ENCODE measurements at regions not wholly inside any gene's neighbourhood (a gene's known extent, or its start where the extent isn't known, plus 50 kb on each side); places are given as distances from the start of the nearest gene placed in this dataset.

- no peaks in the 10 kb centered on the region for H3K4me1 ChIP-seq (ENCODE audit: control insufficient read depth in 5 of 5, insufficient read depth in 5 of 5, low read length in 5 of 5)
- WGBS, 2 donors: 43 to 45% methylated on average over 2 of the region's 2 CpGs
- H3K9me3 ChIP-seq (ENCODE audit: control insufficient read depth in 4 of 4, insufficient read depth in 3 of 4, low read length in 3 of 4): no peaks in the 10 kb centered on the region
- no peaks in the 10 kb centered on the region for H3K27me3 ChIP-seq (ENCODE audit: control insufficient read depth in 3 of 3, insufficient read depth in 3 of 3, low read length in 2 of 3)
- TF ChIP-seq CTCF (IDR thresholded peaks at IDR 0.05; ENCODE audit: control extremely low read depth, extremely low read depth): no peak
- no peak overlapping the region for H3K27ac ChIP-seq (ENCODE audit: low read depth in 1 of 2, low read length in 1 of 2)
- H3K9ac ChIP-seq (ENCODE audit: insufficient read depth in 1 of 2, low read length in 2 of 2): no peak overlapping the region
- no peak for DNase-seq
- H3K36me3 ChIP-seq (ENCODE audit: control insufficient read depth in 4 of 4, insufficient read depth in 4 of 4, low read length in 4 of 4): no peaks in the 10 kb centered on the region
- ATAC-seq (ENCODE audit: insufficient read depth, low FRiP score): no peak
- no peak overlapping the region for H3K4me3 ChIP-seq
Observed at GRCh38 chr2:198440833-198441232, 636.4 kb downstream of the PLCL1 start.

GRCh38 chr2:198438331-198438730 is 633.9 kb downstream of the PLCL1 start:
- Histone ChIP-seq H3K9ac (ENCODE audit: insufficient read depth in 1 of 2, low read length in 2 of 2) (no peak overlapping the region), H3K27me3 (ENCODE audit: control insufficient read depth in 3 of 3, insufficient read depth in 3 of 3, low read length in 2 of 3) (no peaks in the 10 kb centered on the region), H3K4me1 (ENCODE audit: control insufficient read depth in 5 of 5, insufficient read depth in 5 of 5, low read length in 5 of 5) (no peaks in the 10 kb centered on the region), H3K4me3 (no peak overlapping the region), H3K27ac (ENCODE audit: low read depth in 1 of 2, low read length in 1 of 2) (no peak overlapping the region), H3K36me3 (ENCODE audit: control insufficient read depth in 4 of 4, insufficient read depth in 4 of 4, low read length in 4 of 4) (no peaks in the 10 kb centered on the region), H3K9me3 (ENCODE audit: control insufficient read depth in 4 of 4, insufficient read depth in 3 of 4, low read length in 3 of 4) (no peaks in the 10 kb centered on the region)
- DNase-seq (no peak), ATAC-seq (ENCODE audit: insufficient read depth, low FRiP score) (no peak)
- WGBS, 2 donors: 91 to 97% methylated on average over 1 of the region's 1 CpG
- TF ChIP-seq CTCF (IDR thresholded peaks at IDR 0.05; ENCODE audit: control extremely low read depth, extremely low read depth): no peak

GRCh38 chr2:198424112-198424511 is 619.7 kb downstream of the PLCL1 start:
- Histone ChIP-seq H3K4me3 (no peak overlapping the region), H3K27me3 (ENCODE audit: control insufficient read depth in 3 of 3, insufficient read depth in 3 of 3, low read length in 2 of 3) (no peaks in the 10 kb centered on the region), H3K27ac (ENCODE audit: low read depth in 1 of 2, low read length in 1 of 2) (no peak overlapping the region), H3K36me3 (ENCODE audit: control insufficient read depth in 4 of 4, insufficient read depth in 4 of 4, low read length in 4 of 4) (no peaks in the 10 kb centered on the region), H3K4me1 (ENCODE audit: control insufficient read depth in 5 of 5, insufficient read depth in 5 of 5, low read length in 5 of 5) (no peaks in the 10 kb centered on the region), H3K9me3 (ENCODE audit: control insufficient read depth in 4 of 4, insufficient read depth in 3 of 4, low read length in 3 of 4) (no peaks in the 10 kb centered on the region), H3K9ac (ENCODE audit: insufficient read depth in 1 of 2, low read length in 2 of 2) (no peak overlapping the region)
- no peak for ATAC-seq (ENCODE audit: insufficient read depth, low FRiP score)
- DNase-seq: no peak
- TF ChIP-seq CTCF (IDR thresholded peaks at IDR 0.05; ENCODE audit: control extremely low read depth, extremely low read depth): no peak
- 72 to 73% methylated on average over 1 of the region's 1 CpG for WGBS, 2 donors

- ATAC-seq (ENCODE audit: insufficient read depth, low FRiP score): no peak
- WGBS, 2 donors: 85 to 91% methylated on average over 3 of the region's 3 CpGs
- Histone ChIP-seq H3K36me3 (ENCODE audit: control insufficient read depth in 4 of 4, insufficient read depth in 4 of 4, low read length in 4 of 4) (no peaks in the 10 kb centered on the region), H3K4me1 (ENCODE audit: control insufficient read depth in 5 of 5, insufficient read depth in 5 of 5, low read length in 5 of 5) (no peaks in the 10 kb centered on the region), H3K4me3 (no peak overlapping the region), H3K27me3 (ENCODE audit: control insufficient read depth in 3 of 3, insufficient read depth in 3 of 3, low read length in 2 of 3) (no peaks in the 10 kb centered on the region), H3K27ac (ENCODE audit: low read depth in 1 of 2, low read length in 1 of 2) (no peak overlapping the region), H3K9ac (ENCODE audit: insufficient read depth in 1 of 2, low read length in 2 of 2) (no peak overlapping the region), H3K9me3 (ENCODE audit: control insufficient read depth in 4 of 4, insufficient read depth in 3 of 4, low read length in 3 of 4) (no peaks in the 10 kb centered on the region)
- TF ChIP-seq CTCF (IDR thresholded peaks at IDR 0.05; ENCODE audit: control extremely low read depth, extremely low read depth): no peak
- DNase-seq: peak in 2 of 3 donors; percentile 18 to 40
Observed at GRCh38 chr2:198417836-198418235, 613.4 kb downstream of the PLCL1 start.
